ENCODE measurements at regions not wholly inside any gene's neighbourhood (a gene's known extent, or its start where the extent isn't known, plus 50 kb on each side); places are given as distances from the start of the nearest gene placed in this dataset.

GRCh38 chr2:34179511-34179910, 580.4 kb upstream of the FAM98A start:
- Mint-ChIP-seq H3K9me3 (ENCODE audit: low read depth) (peaks cover 3% of the 10 kb centered on the region), H3K36me3 (ENCODE audit: low read depth) (no peaks in the 10 kb centered on the region), H3K4me3 (ENCODE audit: unreplicated experiment) (no peak overlapping the region), H3K27ac (ENCODE audit: unreplicated experiment) (no peak overlapping the region), H3K4me1 (ENCODE audit: low read depth) (no peaks in the 10 kb centered on the region), H3K27me3 (ENCODE audit: low read depth) (peaks cover 6% of the 10 kb centered on the region)
- DNase-seq (ENCODE audit: low spot score): no peak
- no peak for TF ChIP-seq CTCF (IDR thresholded peaks at IDR 0.05)

GRCh38 chr2:34178482-34178881, 579.4 kb upstream of the FAM98A start:
- Mint-ChIP-seq H3K36me3 (ENCODE audit: low read depth) (no peaks in the 10 kb centered on the region), H3K9me3 (ENCODE audit: low read depth) (peaks cover 3% of the 10 kb centered on the region), H3K4me3 (ENCODE audit: unreplicated experiment) (no peak overlapping the region), H3K27me3 (ENCODE audit: low read depth) (peaks cover 5% of the 10 kb centered on the region), H3K4me1 (ENCODE audit: low read depth) (no peaks in the 10 kb centered on the region), H3K27ac (ENCODE audit: unreplicated experiment) (no peak overlapping the region)
- no peak for DNase-seq (ENCODE audit: low spot score)
- TF ChIP-seq CTCF (IDR thresholded peaks at IDR 0.05): no peak

- no peaks in the 10 kb centered on the region for H3K4me1 Mint-ChIP-seq (ENCODE audit: low read depth)
- no peak overlapping the region for H3K27ac Mint-ChIP-seq (ENCODE audit: unreplicated experiment)
- TF ChIP-seq CTCF (IDR thresholded peaks at IDR 0.05): no peak
- H3K36me3 Mint-ChIP-seq (ENCODE audit: low read depth): no peaks in the 10 kb centered on the region
- DNase-seq (ENCODE audit: low spot score): no peak
- peaks cover under 1% of the 10 kb centered on the region for H3K9me3 Mint-ChIP-seq (ENCODE audit: low read depth)
- peaks cover 5% of the 10 kb centered on the region for H3K27me3 Mint-ChIP-seq (ENCODE audit: low read depth)
- H3K4me3 Mint-ChIP-seq (ENCODE audit: unreplicated experiment): no peak overlapping the region
These were observed 577.6 kb upstream of the FAM98A start for GRCh38 chr2:34176693-34177092.

- no peak for TF ChIP-seq CTCF (IDR thresholded peaks at IDR 0.05)
- no peaks in the 10 kb centered on the region for H3K9me3 Mint-ChIP-seq (ENCODE audit: low read depth)
- no peaks in the 10 kb centered on the region for H3K4me1 Mint-ChIP-seq (ENCODE audit: low read depth)
- peaks cover 7% of the 10 kb centered on the region for H3K27me3 Mint-ChIP-seq (ENCODE audit: low read depth)
- no peak overlapping the region for H3K4me3 Mint-ChIP-seq (ENCODE audit: unreplicated experiment)
- no peak overlapping the region for H3K27ac Mint-ChIP-seq (ENCODE audit: unreplicated experiment)
- no peak for DNase-seq (ENCODE audit: low spot score)
- H3K36me3 Mint-ChIP-seq (ENCODE audit: low read depth): no peaks in the 10 kb centered on the region
These were observed 575.4 kb upstream of the FAM98A start for GRCh38 chr2:34174506-34174905.

GRCh38 chr2:34162231-34162630, 563.1 kb upstream of the FAM98A start:
- peaks cover 7% of the 10 kb centered on the region for H3K27me3 Mint-ChIP-seq (ENCODE audit: low read depth)
- H3K9me3 Mint-ChIP-seq (ENCODE audit: low read depth): no peaks in the 10 kb centered on the region
- no peak for DNase-seq (ENCODE audit: low spot score)
- H3K27ac Mint-ChIP-seq (ENCODE audit: unreplicated experiment): no peak overlapping the region
- H3K36me3 Mint-ChIP-seq (ENCODE audit: low read depth): no peaks in the 10 kb centered on the region
- no peak for TF ChIP-seq CTCF (IDR thresholded peaks at IDR 0.05)
- no peak overlapping the region for H3K4me3 Mint-ChIP-seq (ENCODE audit: unreplicated experiment)
- no peaks in the 10 kb centered on the region for H3K4me1 Mint-ChIP-seq (ENCODE audit: low read depth)
